Stimulated activated CD4-positive, alpha-beta T cell treated with anti-CD3 and anti-CD28 coated beads, Interleukin-15, amount 100 ng/mL, for 24 hours (primary cell): ENCODE measurements at regions not wholly inside any gene's neighbourhood (a gene's known extent, or its start where the extent isn't known, plus 50 kb on each side); places are given as distances from the start of the nearest gene placed in this dataset.
"Not testable (repeated sequence)": the region's sequence is repeated elsewhere in the genome, so short reads cannot be mapped to it uniquely, and the experiment has no call there.

Experiments used
- DNase-seq: peaks from one replicate; pipeline ENCODE4 v3.0.0-alpha.2; 2020

DNA sequence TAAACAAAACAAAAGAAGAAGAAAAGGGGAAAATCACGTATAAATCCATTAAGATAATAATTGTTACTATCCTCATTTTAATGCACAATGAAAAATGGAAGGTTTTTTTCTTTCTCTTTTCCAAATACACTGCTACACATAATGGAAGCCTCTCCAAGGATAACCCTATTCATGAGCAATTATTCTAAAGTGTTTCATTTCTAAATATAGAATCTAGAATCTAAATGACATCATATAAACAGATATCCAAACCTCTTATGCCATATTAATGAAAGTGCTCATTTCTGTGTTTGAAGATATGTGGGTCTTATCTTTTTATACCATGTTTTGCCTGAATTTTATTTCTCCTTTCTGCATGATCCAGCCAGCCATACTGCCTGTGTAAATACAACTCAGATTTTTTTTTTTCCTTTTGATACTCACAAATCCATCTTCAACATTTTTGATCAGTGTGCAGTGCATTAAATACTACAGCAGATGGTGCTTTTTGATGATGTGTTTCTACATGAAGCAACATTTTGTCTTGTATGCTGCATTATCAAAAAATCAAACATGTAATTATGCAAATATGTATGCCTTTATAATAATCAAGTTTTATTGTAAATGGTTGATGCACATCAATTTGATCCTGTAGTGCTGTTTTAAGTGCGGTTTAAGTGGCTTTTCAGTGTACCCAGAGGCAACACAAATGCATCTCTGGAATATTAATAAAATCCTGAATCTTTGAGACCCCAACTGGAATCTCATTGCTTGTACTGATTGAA lies 625.6 kb upstream of the PTBP2 start:
- DNase-seq: no peak

GRCh38 chr1:96096613-96097321 lies 624.8 kb upstream of the PTBP2 start:
- DNase-seq: no peak

- no peak for DNase-seq
Measured at GRCh38 chr1:96104506-96104905, 617.1 kb upstream of the PTBP2 start.

DNA sequence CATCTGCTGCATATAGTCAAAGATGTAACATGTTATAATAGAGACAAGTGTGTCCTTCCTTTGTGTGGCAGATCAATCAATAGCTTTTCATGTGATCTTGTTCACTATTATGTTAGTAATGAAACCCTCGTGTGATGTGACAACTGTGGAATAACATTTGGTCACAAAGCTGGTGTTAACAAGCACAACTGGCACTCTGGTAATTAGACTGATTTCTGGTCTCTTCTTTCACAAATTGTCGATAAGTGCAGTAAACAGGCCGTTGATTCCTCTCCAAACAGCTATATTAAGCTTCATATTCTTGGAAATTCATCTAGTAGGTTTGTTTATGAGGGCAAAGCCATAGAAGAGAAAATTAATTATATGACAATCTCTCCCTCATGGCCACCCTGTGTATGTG lies 616.7 kb upstream of the PTBP2 start:
- DNase-seq: no peak

- no peak for DNase-seq
Measured at GRCh38 chr1:96116731-96117130, 604.9 kb upstream of the PTBP2 start.

DNA sequence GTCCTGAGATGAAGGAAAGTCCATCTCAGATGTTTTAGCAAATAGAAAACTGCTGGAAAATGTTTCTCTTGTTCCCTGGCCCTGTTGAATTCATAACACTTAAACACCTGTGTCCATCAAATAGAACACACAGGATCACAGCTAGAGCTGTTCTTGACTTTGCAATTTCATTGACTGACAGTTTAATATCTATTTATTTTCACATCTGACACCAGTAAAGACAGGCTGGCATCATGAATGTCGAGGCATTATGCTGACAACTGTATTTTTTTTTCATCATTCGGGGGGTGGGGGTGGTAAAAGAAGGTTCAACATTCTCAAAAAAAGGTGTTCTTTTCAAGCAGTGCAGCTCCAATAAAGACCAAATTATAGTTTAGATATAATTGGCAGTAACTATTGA lies 591.2 kb upstream of the PTBP2 start:
- DNase-seq: no peak

DNA sequence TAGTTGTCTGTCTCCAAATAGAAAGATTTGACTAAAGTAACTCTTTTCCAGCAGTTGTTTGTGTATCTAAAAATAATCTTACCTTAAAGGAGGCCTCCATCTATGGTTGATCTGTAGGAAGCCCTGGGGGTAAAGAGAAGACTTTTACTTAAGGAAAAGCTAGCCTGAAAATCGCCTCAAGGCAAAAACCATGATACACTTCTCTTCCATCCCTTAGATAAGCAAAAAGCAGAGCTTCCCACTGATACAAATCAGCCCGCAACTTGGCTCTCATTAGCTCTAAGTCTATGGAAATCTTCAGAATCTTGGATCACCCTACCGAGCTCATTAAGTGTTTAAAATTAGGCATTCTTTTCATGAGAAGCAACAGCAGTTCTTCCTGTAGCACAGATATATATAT lies 576.9 kb upstream of the PTBP2 start:
- no peak for DNase-seq

DNA sequence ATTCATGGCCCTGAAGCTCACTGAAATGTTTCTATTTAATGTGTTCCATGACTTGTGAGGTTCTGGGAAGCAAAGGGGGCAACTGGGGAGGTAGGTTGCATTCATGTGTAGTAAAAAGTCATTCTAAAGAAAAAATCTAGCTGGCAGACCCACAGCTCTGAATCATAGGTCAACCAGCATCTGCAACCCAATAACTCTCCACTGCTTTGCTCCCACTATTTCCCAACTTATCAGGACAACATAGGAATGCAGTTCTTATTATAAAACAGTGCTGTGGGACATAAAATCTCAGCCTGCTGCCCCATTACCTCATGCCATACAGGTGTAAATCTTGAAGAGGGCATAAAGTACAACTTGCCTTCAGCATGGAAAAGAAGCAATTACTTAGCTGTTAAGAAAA lies 576.1 kb upstream of the PTBP2 start:
- no peak for DNase-seq

DNA sequence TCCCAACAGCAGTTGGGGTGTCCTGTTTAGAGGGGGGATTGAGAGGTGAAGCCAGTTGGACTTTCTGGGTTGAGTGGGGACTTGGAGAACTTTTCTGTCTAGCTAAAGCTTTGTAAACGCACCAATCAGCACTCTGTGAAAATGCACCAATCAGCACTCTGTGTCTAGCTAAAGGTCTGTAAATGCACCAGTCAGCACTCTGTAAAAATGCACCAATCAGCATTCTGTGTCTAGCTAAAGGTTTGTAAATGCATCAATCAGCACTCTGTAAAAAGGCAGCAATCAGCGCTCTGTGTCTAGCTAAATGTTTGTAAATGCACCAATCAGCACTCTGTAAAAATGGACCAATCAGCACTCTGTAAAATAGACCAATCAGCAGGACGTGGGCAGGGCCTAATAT lies 568.6 kb upstream of the PTBP2 start:
- DNase-seq: not testable (repeated sequence)

DNA sequence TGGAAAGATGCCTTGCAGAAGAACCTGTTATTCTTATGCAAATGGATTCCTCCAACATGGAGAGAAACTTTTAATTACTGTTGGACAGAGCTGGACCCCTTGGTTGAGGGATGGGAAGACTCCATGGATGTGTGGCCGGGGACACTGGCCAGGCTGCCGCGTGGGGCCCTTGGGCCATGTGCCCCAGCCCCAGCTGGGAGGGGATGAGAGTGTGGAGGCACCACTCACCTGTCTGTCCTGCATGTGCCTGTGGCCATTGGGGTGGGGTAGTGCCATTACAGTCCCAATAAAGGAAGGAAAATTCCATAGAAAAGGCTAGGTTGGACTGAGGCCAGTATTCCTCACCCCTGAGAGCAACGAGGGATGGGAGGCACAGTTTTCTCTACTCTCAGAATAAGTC lies 564.5 kb upstream of the PTBP2 start:
- DNase-seq: no peak

DNA sequence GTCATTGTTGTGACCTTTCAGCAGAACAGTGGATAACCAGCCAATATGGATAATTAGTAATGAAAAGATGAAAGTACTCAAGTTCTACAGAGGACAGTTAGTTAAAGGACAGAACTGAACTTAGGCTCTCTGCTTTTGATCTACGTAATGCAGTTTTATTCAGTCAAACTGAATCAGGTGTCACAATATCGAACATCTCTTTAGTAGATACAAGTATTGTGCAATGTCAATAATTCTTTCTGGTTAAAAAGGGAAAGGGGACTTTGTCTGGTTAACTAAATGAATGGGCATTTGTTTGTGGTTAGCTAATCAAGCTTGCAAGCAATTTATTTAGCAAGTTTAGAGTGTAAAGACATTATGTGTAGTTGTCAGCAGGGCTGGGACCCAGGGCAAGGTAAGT lies 562.2 kb upstream of the PTBP2 start:
- DNase-seq: no peak

DNA sequence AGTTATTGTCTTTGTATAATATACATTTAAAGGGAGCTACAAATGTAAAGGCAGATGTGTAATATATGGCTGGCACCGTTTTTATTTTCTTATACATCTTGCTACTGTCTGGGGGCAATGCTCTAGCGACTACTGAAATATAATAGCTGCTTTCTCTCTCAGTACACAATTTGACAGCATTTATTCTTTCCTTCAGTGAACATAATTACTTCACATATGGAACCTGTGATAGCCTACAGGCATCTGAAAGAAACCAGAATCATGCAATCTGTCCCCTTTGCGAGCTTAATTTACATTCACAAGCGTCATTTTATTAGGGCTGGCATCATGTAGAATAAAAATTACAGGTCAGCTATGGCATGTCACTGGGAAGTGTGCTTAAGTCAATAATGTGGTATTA lies 557.5 kb upstream of the PTBP2 start:
- DNase-seq: no peak

- DNase-seq: no peak
Measured at GRCh38 chr1:96178053-96178452, 543.5 kb upstream of the PTBP2 start.

- no peak for DNase-seq
Measured at GRCh38 chr1:96183485-96183884, 538.1 kb upstream of the PTBP2 start.

- no peak for DNase-seq
Measured at GRCh38 chr1:96183928-96184327, 537.7 kb upstream of the PTBP2 start.

- DNase-seq: no peak
Measured at GRCh38 chr1:96185181-96185580, 536.4 kb upstream of the PTBP2 start.

DNA sequence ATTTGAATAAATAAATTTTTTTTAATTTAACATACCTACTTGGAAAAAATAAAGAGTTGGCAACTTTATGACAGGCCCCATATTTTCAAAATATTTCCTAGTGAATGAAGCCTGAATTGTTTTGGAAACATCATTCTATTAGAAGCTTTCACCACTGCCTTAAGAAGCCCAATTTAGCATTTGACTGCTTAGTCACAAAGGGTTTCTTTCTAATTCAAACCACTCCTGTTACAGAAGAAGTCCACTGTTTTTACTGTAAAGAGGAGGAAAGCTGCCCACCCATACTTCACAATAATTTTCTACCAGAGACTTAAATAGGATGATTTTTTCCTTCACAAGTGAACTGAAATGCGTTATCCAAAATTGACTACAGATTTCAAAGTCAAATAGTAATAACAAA lies 534.6 kb upstream of the PTBP2 start:
- no peak for DNase-seq

DNA sequence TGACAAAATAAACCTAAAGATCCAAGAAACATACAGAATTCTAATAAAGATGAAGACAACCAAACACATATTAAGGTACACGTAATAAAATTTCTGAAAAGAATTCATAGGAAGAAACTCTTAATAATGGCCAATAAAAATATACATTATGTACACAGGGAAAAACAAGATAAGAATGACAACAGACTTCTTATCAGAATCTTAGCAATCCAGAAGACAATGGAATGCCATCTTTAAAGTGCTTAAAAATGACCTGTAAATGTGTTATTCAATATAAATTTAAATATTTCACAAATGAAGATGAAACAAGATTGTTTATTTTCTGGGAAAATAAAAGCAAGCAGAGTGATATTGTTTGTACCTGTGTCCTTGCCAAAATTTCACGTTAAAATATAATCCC lies 530.4 kb upstream of the PTBP2 start:
- no peak for DNase-seq

DNA sequence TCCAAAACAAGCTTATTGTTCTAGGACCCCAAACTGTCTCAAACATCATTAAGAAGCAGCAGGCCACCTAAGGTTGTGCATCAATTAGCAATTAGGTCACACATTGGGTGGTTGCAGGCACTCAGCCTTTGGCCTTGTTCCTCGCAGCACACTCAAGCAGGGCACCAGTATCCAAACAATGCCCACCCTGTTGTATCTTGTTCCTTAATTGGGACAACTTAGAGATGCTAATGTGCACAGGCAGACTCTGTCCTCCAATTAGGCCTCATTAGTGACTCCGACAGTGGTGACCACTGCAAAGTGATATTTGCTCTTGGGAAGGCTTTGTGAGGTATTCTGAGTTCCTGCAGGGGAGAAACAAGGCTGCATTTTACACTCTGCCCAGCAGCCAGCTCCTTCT lies 515.1 kb upstream of the PTBP2 start:
- DNase-seq: no peak

DNA sequence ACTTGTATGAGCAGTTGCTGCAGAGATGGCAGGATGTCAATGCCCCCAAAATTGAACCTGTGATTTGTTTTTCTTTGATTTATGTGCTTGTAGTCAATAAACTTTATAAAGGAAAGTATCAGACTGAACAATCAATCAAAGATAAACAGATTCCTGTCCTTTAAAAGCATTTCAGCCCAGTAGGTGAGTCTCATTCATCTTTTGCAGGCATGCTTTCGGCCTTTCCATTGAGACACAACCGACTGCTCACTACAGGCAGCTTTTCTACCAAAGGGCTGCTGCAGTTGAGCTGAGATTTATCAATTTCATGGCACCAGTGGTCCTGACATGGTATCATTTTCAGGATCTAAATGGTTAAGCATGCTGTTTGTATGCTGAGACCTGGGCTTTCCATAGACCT lies 513.6 kb upstream of the PTBP2 start:
- no peak for DNase-seq

- no peak for DNase-seq
Measured at GRCh38 chr1:96208428-96208827, 513.2 kb upstream of the PTBP2 start.

DNA sequence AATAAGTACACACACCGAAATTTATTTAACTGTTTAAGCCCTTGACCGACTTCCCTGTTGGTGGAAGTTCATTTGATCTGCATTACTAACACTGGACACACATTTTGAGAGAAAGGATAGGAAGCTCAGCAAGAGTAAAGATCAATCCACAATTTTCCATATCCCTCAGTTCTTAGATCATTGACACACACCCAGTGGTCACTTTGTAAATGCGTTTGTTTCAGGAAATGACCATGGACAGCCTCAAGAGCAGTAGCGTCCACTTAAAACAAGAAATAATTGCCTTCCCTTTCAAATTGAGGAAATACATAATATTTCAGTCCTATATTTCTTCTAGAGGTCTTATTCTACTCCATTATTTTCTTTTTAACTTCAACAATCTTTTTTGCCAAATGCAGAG lies 511.5 kb upstream of the PTBP2 start:
- DNase-seq: no peak

GRCh38 chr1:96211202-96211601 lies 510.4 kb upstream of the PTBP2 start:
- no peak for DNase-seq

DNA sequence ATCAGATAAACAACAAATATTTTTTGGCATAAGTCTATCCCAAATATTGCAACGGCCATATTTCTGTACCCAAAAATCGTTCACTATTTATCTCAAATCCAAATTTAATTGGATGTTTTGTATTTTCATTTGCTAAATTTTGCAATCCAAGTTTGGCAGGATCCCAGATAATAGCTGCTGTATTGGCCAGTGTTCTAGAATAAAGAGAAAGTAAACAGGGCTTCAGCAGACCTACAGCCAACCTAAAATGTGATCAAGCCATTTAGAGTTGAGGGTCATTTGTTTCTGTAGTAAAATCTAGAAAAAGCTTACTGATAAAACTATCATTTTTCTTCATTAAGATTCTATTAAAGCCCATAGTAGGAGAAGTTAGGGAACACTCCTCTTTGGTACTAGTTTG lies 506.6 kb upstream of the PTBP2 start:
- DNase-seq: no peak

DNA sequence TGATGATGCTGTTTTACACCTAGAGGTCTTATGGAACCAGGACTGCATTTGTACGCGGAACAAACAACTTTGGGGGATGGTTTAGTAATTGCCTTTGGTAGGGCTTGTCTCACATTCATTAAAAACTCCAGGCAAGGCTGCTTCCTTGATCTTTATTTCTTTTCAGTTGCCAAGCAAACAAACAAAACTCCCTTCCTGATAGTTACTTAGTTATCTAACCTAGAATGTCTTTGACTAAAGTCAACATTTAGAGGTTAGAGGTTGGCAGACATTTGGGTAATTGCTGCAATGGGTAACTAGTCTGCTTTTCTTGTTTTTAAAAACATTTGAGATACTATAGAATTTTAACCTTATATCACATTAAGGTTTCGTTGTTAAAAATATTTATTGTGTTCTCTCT lies 500.9 kb upstream of the PTBP2 start:
- DNase-seq: no peak
